ENCODE measurements at regions not wholly inside any gene's neighbourhood (a gene's known extent, or its start where the extent isn't known, plus 50 kb on each side); places are given as distances from the start of the nearest gene placed in this dataset.

- H3K9me3 ChIP-seq = no peaks in the 10 kb centered on the region
- TF ChIP-seq, protein P1, sequence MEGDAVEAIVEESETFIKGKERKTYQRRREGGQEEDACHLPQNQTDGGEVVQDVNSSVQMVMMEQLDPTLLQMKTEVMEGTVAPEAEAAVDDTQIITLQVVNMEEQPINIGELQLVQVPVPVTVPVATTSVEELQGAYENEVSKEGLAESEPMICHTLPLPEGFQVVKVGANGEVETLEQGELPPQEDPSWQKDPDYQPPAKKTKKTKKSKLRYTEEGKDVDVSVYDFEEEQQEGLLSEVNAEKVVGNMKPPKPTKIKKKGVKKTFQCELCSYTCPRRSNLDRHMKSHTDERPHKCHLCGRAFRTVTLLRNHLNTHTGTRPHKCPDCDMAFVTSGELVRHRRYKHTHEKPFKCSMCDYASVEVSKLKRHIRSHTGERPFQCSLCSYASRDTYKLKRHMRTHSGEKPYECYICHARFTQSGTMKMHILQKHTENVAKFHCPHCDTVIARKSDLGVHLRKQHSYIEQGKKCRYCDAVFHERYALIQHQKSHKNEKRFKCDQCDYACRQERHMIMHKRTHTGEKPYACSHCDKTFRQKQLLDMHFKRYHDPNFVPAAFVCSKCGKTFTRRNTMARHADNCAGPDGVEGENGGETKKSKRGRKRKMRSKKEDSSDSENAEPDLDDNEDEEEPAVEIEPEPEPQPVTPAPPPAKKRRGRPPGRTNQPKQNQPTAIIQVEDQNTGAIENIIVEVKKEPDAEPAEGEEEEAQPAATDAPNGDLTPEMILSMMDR (IDR thresholded peaks at IDR 0.05) = no peak
- H3K4me3 ChIP-seq = no peak overlapping the region
- DNase-seq (no peak), ATAC-seq (no peak)
- H3K4me1 ChIP-seq = no peaks in the 10 kb centered on the region
- peaks cover 0 to 6% of the 10 kb centered on the region in 2 donors for H3K27me3 ChIP-seq
- H3K27ac ChIP-seq = no peak overlapping the region
- intact Hi-C loops (cut with DNase I) = no loop called here
- no peaks in the 10 kb centered on the region for H3K36me3 ChIP-seq
Observed at GRCh38 chr2:224145751-224146355, 106.8 kb upstream of the SERPINE2 start.

GRCh38 chr2:224143526-224143925, 104.4 kb upstream of the SERPINE2 start:
- H3K9me3 ChIP-seq = no peaks in the 10 kb centered on the region
- DNase-seq (no peak), ATAC-seq (no peak)
- no peaks in the 10 kb centered on the region for H3K4me1 ChIP-seq
- intact Hi-C loops (cut with DNase I) = no loop called here
- TF ChIP-seq, protein P1 (IDR thresholded peaks at IDR 0.05) = no peak
- no peaks in the 10 kb centered on the region for H3K36me3 ChIP-seq
- no peak overlapping the region for H3K27ac ChIP-seq
- H3K4me3 ChIP-seq = no peak overlapping the region
- peaks cover 0 to 6% of the 10 kb centered on the region in 2 donors for H3K27me3 ChIP-seq

GRCh38 chr2:224142397-224143312, 103.6 kb upstream of the SERPINE2 start:
- Histone ChIP-seq H3K27ac (no peak overlapping the region), H3K9me3 (no peaks in the 10 kb centered on the region), H3K4me1 (no peaks in the 10 kb centered on the region), H3K27me3 (peaks cover 0 to 6% of the 10 kb centered on the region in 2 donors), H3K4me3 (no peak overlapping the region), H3K36me3 (no peaks in the 10 kb centered on the region)
- TF ChIP-seq, protein P1 (IDR thresholded peaks at IDR 0.05) = no peak
- ATAC-seq = no peak
- no peak for DNase-seq
- intact Hi-C loops (cut with DNase I) = no loop called here

- intact Hi-C loops (cut with DNase I) = no loop called here
- no peak overlapping the region for H3K4me3 ChIP-seq
- H3K4me1 ChIP-seq = no peaks in the 10 kb centered on the region
- no peaks in the 10 kb centered on the region for H3K9me3 ChIP-seq
- DNase-seq (no peak), ATAC-seq (no peak)
- H3K36me3 ChIP-seq = no peaks in the 10 kb centered on the region
- peaks cover 0 to 6% of the 10 kb centered on the region in 2 donors for H3K27me3 ChIP-seq
- TF ChIP-seq, protein P1 (IDR thresholded peaks at IDR 0.05) = no peak
- no peak overlapping the region for H3K27ac ChIP-seq
Observed at GRCh38 chr2:224141304-224141703, 102.2 kb upstream of the SERPINE2 start.

DNA sequence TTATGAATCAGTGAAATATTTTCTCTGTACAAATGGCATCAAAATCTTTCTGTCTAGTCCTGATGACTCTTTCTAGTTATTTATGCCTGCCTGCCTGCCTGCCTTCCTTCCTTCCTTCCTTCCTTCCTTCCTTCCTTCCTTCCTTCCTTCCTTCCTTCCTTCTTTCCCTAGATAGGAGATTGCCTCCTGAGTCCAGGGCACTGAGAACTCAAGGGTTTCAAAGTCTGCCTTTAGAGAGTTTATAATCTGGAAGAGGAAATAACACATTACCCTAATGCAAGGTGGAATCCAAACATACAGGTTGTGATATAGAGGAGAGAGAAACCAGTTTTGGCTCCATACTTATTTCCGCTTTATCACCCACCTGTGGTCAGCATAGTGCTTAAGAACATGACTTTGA, 98.1 kb upstream of the SERPINE2 start:
- ATAC-seq (no peak), DNase-seq (no peak)
- H3K4me3 ChIP-seq = no peak overlapping the region
- intact Hi-C loops (cut with DNase I) = no loop called here
- H3K4me1 ChIP-seq = no peaks in the 10 kb centered on the region
- H3K9me3 ChIP-seq = no peaks in the 10 kb centered on the region
- H3K27ac ChIP-seq = no peak overlapping the region
- TF ChIP-seq, protein P1 (IDR thresholded peaks at IDR 0.05) = no peak
- H3K36me3 ChIP-seq = no peaks in the 10 kb centered on the region
- peaks cover 0 to 10% of the 10 kb centered on the region in 2 donors for H3K27me3 ChIP-seq
